GM21737 (cell line): ENCODE measurements at regions not wholly inside any gene's neighbourhood (a gene's known extent, or its start where the extent isn't known, plus 50 kb on each side); places are given as distances from the start of the nearest gene placed in this dataset.

Experiments used
- ATAC-seq: cut with Tn5 transposase; IDR thresholded peaks from one replicate; pipeline ENCODE4 v1.9.1; 2021; ENCODE audit warnings: mild to moderate bottlenecking, moderate library complexity; ENCODE audit not compliant: unreplicated experiment

GRCh38 chr5:135220394-135221186 is 178.4 kb downstream of the MACROH2A1 start:
- no peak for ATAC-seq

- no peak for ATAC-seq
These were observed 179.2 kb downstream of the MACROH2A1 start for GRCh38 chr5:135219868-135220267.

- ATAC-seq, result no peak
These were observed 180.1 kb downstream of the MACROH2A1 start for GRCh38 chr5:135218790-135219568.

GRCh38 chr5:135218486-135218755 is 180.6 kb downstream of the MACROH2A1 start:
- no peak for ATAC-seq

GRCh38 chr5:135217669-135218485 is 181.2 kb downstream of the MACROH2A1 start:
- ATAC-seq, result no peak

- ATAC-seq, result no peak
These were observed 182.3 kb downstream of the MACROH2A1 start for GRCh38 chr5:135216471-135217343.

GRCh38 chr5:135215617-135216470 is 181.8 kb upstream of the PITX1 start:
- no peak for ATAC-seq

GRCh38 chr5:135214897-135215616 is 181.0 kb upstream of the PITX1 start:
- ATAC-seq, result no peak

GRCh38 chr5:135213466-135214239 is 179.6 kb upstream of the PITX1 start:
- ATAC-seq, result no peak

GRCh38 chr5:135213027-135213386 is 179.0 kb upstream of the PITX1 start:
- ATAC-seq, result no peak

GRCh38 chr5:135212361-135213026 is 178.5 kb upstream of the PITX1 start:
- no peak for ATAC-seq

- ATAC-seq, result no peak
These were observed 177.8 kb upstream of the PITX1 start for GRCh38 chr5:135211791-135212190.

GRCh38 chr5:135211083-135211790 is 177.2 kb upstream of the PITX1 start:
- ATAC-seq, result no peak

- ATAC-seq, result no peak
These were observed 176.4 kb upstream of the PITX1 start for GRCh38 chr5:135210286-135211055.

GRCh38 chr5:135208903-135209721 is 175.1 kb upstream of the PITX1 start:
- no peak for ATAC-seq

GRCh38 chr5:135208555-135208902 is 174.5 kb upstream of the PITX1 start:
- no peak for ATAC-seq
